Endothelial cell of umbilical vein (primary cell): ENCODE measurements at regions not wholly inside any gene's neighbourhood (a gene's known extent, or its start where the extent isn't known, plus 50 kb on each side); places are given as distances from the start of the nearest gene placed in this dataset.

ENCODE experiments used
- BruUV-seq: library from RNA; stranded (reverse); fragments of 400-500 nt; replicated peaks from 2 replicates; lab custom pipeline; 2021; lab: Mats Ljungman, UMichigan
- CTCF ChIA-PET: fragments of 300-600, 350-600 bp; sonication (Branson Sonifier 250); formaldehyde crosslinking; loops from one replicate; lab custom pipeline; 2021; ENCODE audit warnings: antibody characterized with exemption, inconsistent platforms; lab: Charles Lee
- POLR2A ChIA-PET: fragments of 300-600, 350-600 bp; sonication (Branson Sonifier 250); formaldehyde crosslinking; loops from one replicate; lab custom pipeline; 2021; ENCODE audit warnings: antibody characterized with exemption, inconsistent platforms; lab: Charles Lee
- DNase-seq: peaks from one replicate; pipeline ENCODE4 v3.0.0-alpha.2; 2011; ENCODE audit warnings: low read depth, low spot score
- FAIRE-seq: peaks from 2 replicates; lab custom pipeline; 2011; peaks lifted over from hg19 to GRCh38; lab: Jason Lieb, UNC
- H2AFZ ChIP-seq: 2 replicates; pipeline ENCODE4 v1.6.0; 2012; ENCODE audit warnings: low read depth, low read length, control low read depth, inconsistent platforms
- H3K27ac ChIP-seq: 2 replicates; pipeline ENCODE4 v1.5.1; 2011; ENCODE audit warnings: low read depth, mild to moderate bottlenecking, control low read depth, low read length, moderate library complexity; ENCODE audit not compliant: insufficient read depth
- H3K27me3 ChIP-seq, 2 experiments: 2 replicates each; pipeline versions ENCODE4 v1.6.0 to v1.6.1; 2011; ENCODE audit warnings: low read length in 2 of 2, mixed read lengths in 1 of 2; ENCODE audit not compliant: control insufficient read depth in 2 of 2, insufficient read depth in 2 of 2
- H3K36me3 ChIP-seq, 2 experiments: 2 replicates in 1 of 2; 3 replicates in 1 of 2; pipeline ENCODE4 v1.5.1; 2011; ENCODE audit warnings: low read length in 2 of 2, mild to moderate bottlenecking in 1 of 2, moderate library complexity in 1 of 2; ENCODE audit not compliant: control insufficient read depth in 2 of 2, insufficient read depth in 2 of 2; ENCODE audit errors: extremely low read depth in 1 of 2
- H3K4me1 ChIP-seq: 3 replicates; pipeline ENCODE4 v1.5.1; 2011; ENCODE audit warnings: mild to moderate bottlenecking, low read length; ENCODE audit not compliant: control insufficient read depth, insufficient read depth; ENCODE audit errors: extremely low read depth
- H3K4me2 ChIP-seq: 2 replicates; pipeline ENCODE4 v1.6.1; 2011; ENCODE audit warnings: low read length, control low read depth, mixed read lengths; ENCODE audit not compliant: insufficient read depth
- H3K4me3 ChIP-seq, 3 experiments: fragments of 200-600 bp in 1 of 3; sonication (generic), shearing (Covaris generic) in 1 of 3; replicated peaks in 1 of 3; 2 replicates each; pipeline ENCODE4 v1.5.1; 2011 to 2016; ENCODE audit warnings: control low read depth in 3 of 3, low read length in 3 of 3, mild to moderate bottlenecking in 2 of 3, inconsistent platforms in 1 of 3, low read depth in 1 of 3, moderate library complexity in 1 of 3; ENCODE audit not compliant: insufficient read depth in 1 of 3
- H3K79me2 ChIP-seq: 2 replicates; pipeline ENCODE4 v1.6.0; 2012; ENCODE audit warnings: low read length, inconsistent platforms; ENCODE audit not compliant: control insufficient read depth, insufficient read depth
- H3K9ac ChIP-seq: replicated peaks from 2 replicates; pipeline ENCODE3; 2011; ENCODE audit warnings: low read length, control low read depth; ENCODE audit not compliant: insufficient read depth; ENCODE audit errors: extremely low read depth
- H3K9me1 ChIP-seq: replicated peaks from 3 replicates; pipeline ENCODE4 v1.6.0; 2011; ENCODE audit warnings: mild to moderate bottlenecking, low read length; ENCODE audit not compliant: control insufficient read depth, insufficient read depth; ENCODE audit errors: extremely low read depth
- H3K9me3 ChIP-seq: replicated peaks from 2 replicates; pipeline ENCODE4 v1.5.1; 2012; ENCODE audit warnings: low read length, inconsistent platforms; ENCODE audit not compliant: control insufficient read depth, insufficient read depth
- H4K20me1 ChIP-seq: replicated peaks from 2 replicates; pipeline ENCODE3; 2011; ENCODE audit warnings: mild to moderate bottlenecking, low read length; ENCODE audit not compliant: control insufficient read depth, insufficient read depth; ENCODE audit errors: extremely low read depth
- CTCF ChIP-seq, 2 donors: IDR thresholded peaks; 1 replicate in 1 of 2; 2 replicates in 1 of 2; pipeline ENCODE4 v1.5.1; 2011; ENCODE audit warnings: low read length in 2 of 2, mild to moderate bottlenecking in 2 of 2, moderate library complexity in 2 of 2, control low read depth in 1 of 2, inconsistent platforms in 1 of 2, low read depth in 1 of 2; ENCODE audit not compliant: insufficient read depth in 1 of 2; ENCODE audit errors: extremely low read depth in 1 of 2
- EZH2 ChIP-seq: IDR thresholded peaks from 2 replicates; pipeline ENCODE4 v1.6.1; 2012; ENCODE audit warnings: borderline replicate concordance, low read depth, mild to moderate bottlenecking, moderate library complexity, low read length, inconsistent platforms; ENCODE audit not compliant: severe bottlenecking
- FOS ChIP-seq: IDR thresholded peaks from 2 replicates; pipeline ENCODE4 v1.6.1; 2011; ENCODE audit warnings: mild to moderate bottlenecking, low read length, moderate library complexity, borderline replicate concordance; ENCODE audit not compliant: insufficient read depth
- GATA2 ChIP-seq: IDR thresholded peaks from 2 replicates; pipeline ENCODE4 v1.7.0; 2011; ENCODE audit warnings: low read depth, mild to moderate bottlenecking, moderate library complexity, mixed read lengths, low read length; ENCODE audit not compliant: insufficient read length, insufficient read depth
- JUN ChIP-seq: IDR thresholded peaks from 2 replicates; pipeline ENCODE4 v1.6.1; 2011; ENCODE audit warnings: borderline replicate concordance, low read depth; ENCODE audit not compliant: insufficient read length, insufficient read depth
- MAX ChIP-seq: IDR thresholded peaks from 2 replicates; pipeline ENCODE4 v1.6.1; 2011; ENCODE audit not compliant: insufficient read depth, insufficient read length
- MYC ChIP-seq: IDR thresholded peaks from one replicate; pipeline ENCODE4 v1.6.1; 2011; ENCODE audit warnings: mild to moderate bottlenecking, low read depth, low read length
- POLR2A ChIP-seq: IDR thresholded peaks from 2 replicates; pipeline ENCODE4 v1.6.1; 2012; ENCODE audit warnings: low read depth, mild to moderate bottlenecking, control low read depth, low read length
- POLR2AphosphoS5 ChIP-seq: IDR thresholded peaks from 2 replicates; pipeline ENCODE4 v1.6.1; 2012; ENCODE audit warnings: low read depth, mild to moderate bottlenecking, control low read depth, low read length, moderate library complexity; ENCODE audit not compliant: insufficient read depth
- dilution Hi-C: fragments of 300-500 bp; cut with MboI; formaldehyde crosslinking; loops from one replicate; pipeline ENCODE4 v1.15.0; 2019; ENCODE audit warnings: low sequenced_read_pairs; ENCODE audit not compliant: extremely low pct_ligation_motif_present
- intact Hi-C: fragments of 100-400 bp; cut with micrococcal nuclease; formaldehyde crosslinking; loops from one replicate; pipeline ENCODE4 v1.10.0; 2022

- Histone ChIP-seq H3K4me3 (no peak overlapping the region), H3K4me1 (no peaks in the 10 kb centered on the region), H4K20me1 (no peaks in the 10 kb centered on the region), H3K9me1 (no peaks in the 10 kb centered on the region), H3K36me3 (no peaks in the 10 kb centered on the region), H3K27me3 (no peaks in the 10 kb centered on the region), H3K4me2 (no peak overlapping the region), H3K79me2 (no peaks in the 10 kb centered on the region), H3K9ac (no peak overlapping the region), H3K9me3 (no peaks in the 10 kb centered on the region), H2AFZ (no peak overlapping the region), H3K27ac (no peak overlapping the region)
- CTCF ChIA-PET: no interaction called here
- POLR2A ChIA-PET: no interaction called here
- intact Hi-C loops: no loop called here
- dilution Hi-C loops: no loop called here
- BruUV-seq: no TSS peak
- DNase-seq (no peak), FAIRE-seq (no peak)
- TF ChIP-seq JUN (no peak), MYC (no peak), POLR2A (no peak), MAX (no peak), FOS (no peak), POLR2AphosphoS5 (no peak), CTCF (IDR thresholded peaks at IDR 0.05; ENCODE audit: extremely low read depth in 1 of 2, insufficient read depth in 1 of 2, low read depth in 1 of 2, low read length in 2 of 2) (no peak), EZH2 (no peak), GATA2 (no peak)
These were observed 275.9 kb downstream of the TMX3 start for GRCh38 chr18:68438983-68439382.
